Smooth muscle cell (in vitro differentiated cells): ENCODE measurements at regions not wholly inside any gene's neighbourhood (a gene's known extent, or its start where the extent isn't known, plus 50 kb on each side); places are given as distances from the start of the nearest gene placed in this dataset.

Experiments
- DNase-seq: peaks from one replicate; lab custom pipeline; 2025; ENCODE audit not compliant: unreplicated experiment; lab: John Stamatoyannopoulos, UW
- H2AFZ ChIP-seq: fragments of 200-600 bp; sonication (generic); 2 replicates; pipeline ENCODE4 v1.6.0; 2016; ENCODE audit warnings: antibody characterized with exemption, low read depth, mild to moderate bottlenecking
- H3F3A ChIP-seq: fragments of 200-600 bp; sonication (generic); 2 replicates; pipeline ENCODE4 v1.6.0; 2017; ENCODE audit warnings: antibody characterized with exemption, low read depth
- H3K27ac ChIP-seq: fragments of 200-600 bp; sonication (generic); 2 replicates; pipeline ENCODE4 v1.5.1; 2016; ENCODE audit warnings: low read depth, mild to moderate bottlenecking
- H3K27me3 ChIP-seq: fragments of 200-600 bp; sonication (generic); 2 replicates; pipeline ENCODE4 v1.6.1; 2016; ENCODE audit warnings: low read depth, mild to moderate bottlenecking
- H3K36me3 ChIP-seq: fragments of 200-600 bp; sonication (generic); 2 replicates; pipeline ENCODE4 v1.5.1; 2016; ENCODE audit warnings: low read depth
- H3K4me1 ChIP-seq: fragments of 200-600 bp; sonication (generic); 2 replicates; pipeline ENCODE4 v1.5.1; 2016; ENCODE audit warnings: low read depth
- H3K4me2 ChIP-seq: fragments of 200-600 bp; sonication (generic); 2 replicates; pipeline ENCODE4 v1.6.0; 2016; ENCODE audit warnings: mild to moderate bottlenecking
- H3K4me3 ChIP-seq: fragments of 200-600 bp; sonication (generic); 2 replicates; pipeline ENCODE4 v1.5.1; 2016; ENCODE audit warnings: mild to moderate bottlenecking
- H3K79me2 ChIP-seq: fragments of 200-600 bp; sonication (generic); 2 replicates; pipeline ENCODE4 v1.6.0; 2016; ENCODE audit warnings: low read depth, mild to moderate bottlenecking
- H3K9ac ChIP-seq: fragments of 200-600 bp; sonication (generic); 2 replicates; pipeline ENCODE4 v1.6.0; 2016; ENCODE audit warnings: low read depth
- H3K9me3 ChIP-seq: fragments of 200-600 bp; sonication (generic); replicated peaks from 2 replicates; pipeline ENCODE4 v1.5.1; 2016; ENCODE audit warnings: low read depth
- H4K20me1 ChIP-seq: fragments of 200-600 bp; sonication (generic); 2 replicates; pipeline ENCODE4 v1.6.0; 2016; ENCODE audit warnings: low read depth
- WGBS: methylation state at CpG from one replicate; pipeline ENCODE4 v1.1.7; 2016; ENCODE audit warnings: low lambda C conversion rate; 5-methylcytosine and 5-hydroxymethylcytosine counted together
- TF ChIP-seq, protein P1 (sequence below): fragments of 200-600 bp; sonication (generic); IDR thresholded peaks from 2 replicates; pipeline ENCODE4 v1.5.1; 2017; ENCODE audit warnings: borderline replicate concordance, mild to moderate bottlenecking, antibody characterized with exemption; ENCODE audit not compliant: insufficient read depth, poor library complexity, severe bottlenecking

DNA sequence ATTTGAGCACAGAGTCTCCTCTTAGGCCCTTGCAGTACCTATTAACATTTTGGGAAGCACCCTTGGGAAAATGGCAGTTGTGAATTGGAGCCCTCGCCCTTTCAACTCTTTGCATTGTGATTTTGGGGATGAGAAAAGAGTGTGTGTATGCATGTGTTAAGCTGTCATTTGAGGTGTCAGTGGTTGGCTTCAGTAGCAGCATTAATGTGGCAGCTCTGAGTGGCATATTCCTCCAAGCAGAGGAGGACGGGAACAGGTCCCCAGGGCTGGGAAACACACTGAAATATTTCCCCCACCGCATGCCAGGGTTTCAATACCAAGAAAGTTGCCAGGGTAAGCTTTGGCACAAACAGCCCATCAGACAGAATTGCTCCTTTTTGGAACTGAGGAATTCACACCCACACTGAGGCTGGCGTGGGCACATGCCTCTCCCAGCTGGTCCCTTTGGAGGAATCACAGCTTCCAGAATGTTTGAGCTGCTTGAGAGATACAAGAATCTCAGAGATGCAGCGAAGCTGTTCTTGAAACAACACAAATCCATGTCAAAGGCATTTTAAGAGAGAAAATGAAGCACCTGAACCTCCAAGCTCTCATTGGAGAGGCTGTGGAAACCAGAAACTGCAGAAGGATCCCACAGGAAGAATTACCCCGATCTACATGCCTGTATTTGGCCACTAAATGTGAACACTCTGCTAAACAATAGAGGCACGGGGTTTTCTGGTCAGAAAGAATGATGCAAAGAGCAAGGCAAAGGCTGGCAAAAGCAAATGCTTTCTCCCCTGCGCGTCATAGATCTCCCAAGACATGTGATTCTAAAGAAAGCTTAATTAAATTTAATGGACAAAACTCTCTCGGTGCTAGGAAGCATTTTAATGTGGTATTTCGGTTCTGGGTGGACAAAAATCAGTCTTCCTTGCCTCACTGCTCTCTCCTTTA is 67.2 kb upstream of the RCN1 start:
- 88% methylated on average over 11 of the region's 11 CpGs for WGBS
- H3K4me1 ChIP-seq = no peaks in the 10 kb centered on the region
- peaks cover 19% of the 10 kb centered on the region for H3K27me3 ChIP-seq
- DNase-seq = no peak
- H3K9ac ChIP-seq = no peak overlapping the region
- H3K4me2 ChIP-seq = no peak overlapping the region
- H3K27ac ChIP-seq = no peak overlapping the region
- no peaks in the 10 kb centered on the region for H3K36me3 ChIP-seq
- TF ChIP-seq, protein P1, sequence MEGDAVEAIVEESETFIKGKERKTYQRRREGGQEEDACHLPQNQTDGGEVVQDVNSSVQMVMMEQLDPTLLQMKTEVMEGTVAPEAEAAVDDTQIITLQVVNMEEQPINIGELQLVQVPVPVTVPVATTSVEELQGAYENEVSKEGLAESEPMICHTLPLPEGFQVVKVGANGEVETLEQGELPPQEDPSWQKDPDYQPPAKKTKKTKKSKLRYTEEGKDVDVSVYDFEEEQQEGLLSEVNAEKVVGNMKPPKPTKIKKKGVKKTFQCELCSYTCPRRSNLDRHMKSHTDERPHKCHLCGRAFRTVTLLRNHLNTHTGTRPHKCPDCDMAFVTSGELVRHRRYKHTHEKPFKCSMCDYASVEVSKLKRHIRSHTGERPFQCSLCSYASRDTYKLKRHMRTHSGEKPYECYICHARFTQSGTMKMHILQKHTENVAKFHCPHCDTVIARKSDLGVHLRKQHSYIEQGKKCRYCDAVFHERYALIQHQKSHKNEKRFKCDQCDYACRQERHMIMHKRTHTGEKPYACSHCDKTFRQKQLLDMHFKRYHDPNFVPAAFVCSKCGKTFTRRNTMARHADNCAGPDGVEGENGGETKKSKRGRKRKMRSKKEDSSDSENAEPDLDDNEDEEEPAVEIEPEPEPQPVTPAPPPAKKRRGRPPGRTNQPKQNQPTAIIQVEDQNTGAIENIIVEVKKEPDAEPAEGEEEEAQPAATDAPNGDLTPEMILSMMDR = no peak
- H2AFZ ChIP-seq = no peak overlapping the region
- H3K9me3 ChIP-seq = no peaks in the 10 kb centered on the region
- no peaks in the 10 kb centered on the region for H3F3A ChIP-seq
- no peaks in the 10 kb centered on the region for H3K79me2 ChIP-seq
- no peak overlapping the region for H3K4me3 ChIP-seq
- H4K20me1 ChIP-seq = no peaks in the 10 kb centered on the region

DNA sequence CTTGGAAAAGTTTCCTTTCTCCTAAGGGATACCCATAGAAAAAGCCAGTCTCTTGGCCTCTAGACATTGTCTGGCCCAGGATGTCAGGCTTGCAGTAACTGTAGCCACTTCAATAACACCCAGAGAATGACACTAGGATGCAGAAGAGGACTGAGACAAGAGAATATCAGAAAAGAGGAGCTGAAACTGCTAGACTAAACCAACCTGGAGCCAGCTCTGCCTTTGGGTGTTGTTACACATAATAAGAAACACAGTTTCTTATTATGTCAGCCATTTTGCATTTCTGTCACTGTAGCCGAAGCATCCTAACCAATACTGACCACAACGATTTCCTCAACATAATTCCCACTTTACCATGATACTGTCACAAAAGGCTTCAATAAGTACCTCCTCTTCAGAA is 72.2 kb upstream of the RCN1 start:
- Histone ChIP-seq H3K9ac (no peak overlapping the region), H3K4me1 (no peaks in the 10 kb centered on the region), H3K79me2 (no peaks in the 10 kb centered on the region), H2AFZ (no peak overlapping the region), H3K4me2 (no peak overlapping the region), H3K4me3 (no peak overlapping the region), H3F3A (no peaks in the 10 kb centered on the region), H3K36me3 (no peaks in the 10 kb centered on the region), H4K20me1 (no peaks in the 10 kb centered on the region), H3K27ac (no peak overlapping the region), H3K9me3 (no peaks in the 10 kb centered on the region), H3K27me3 (peaks cover 25% of the 10 kb centered on the region)
- 98% methylated on average over 2 of the region's 2 CpGs for WGBS
- TF ChIP-seq, protein P1 = no peak
- no peak for DNase-seq

DNA sequence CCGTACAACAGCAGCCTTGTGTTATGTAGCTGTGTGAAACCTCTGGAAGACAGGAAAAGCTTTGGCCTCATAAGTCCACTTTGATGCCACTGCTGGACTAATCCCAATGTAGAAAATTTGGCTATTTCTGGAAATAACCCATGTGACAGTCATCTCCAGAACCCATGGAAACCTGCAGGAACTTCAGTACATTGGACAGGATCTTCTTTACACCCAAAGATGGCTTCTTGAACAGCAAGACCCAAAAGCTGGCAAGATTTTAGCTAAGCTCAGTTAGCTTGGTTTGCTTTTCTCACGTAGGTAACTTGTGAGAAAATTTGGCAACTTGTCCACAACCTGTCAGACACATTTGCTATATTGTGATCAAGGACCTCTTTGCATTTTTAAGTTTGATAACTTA is 74.8 kb upstream of the RCN1 start:
- Histone ChIP-seq H3K79me2 (no peaks in the 10 kb centered on the region), H3K4me2 (no peak overlapping the region), H3K9me3 (no peaks in the 10 kb centered on the region), H3F3A (no peaks in the 10 kb centered on the region), H3K4me1 (no peaks in the 10 kb centered on the region), H3K27me3 (peaks cover 14% of the 10 kb centered on the region), H3K27ac (no peak overlapping the region), H4K20me1 (no peaks in the 10 kb centered on the region), H3K9ac (no peak overlapping the region), H3K4me3 (no peak overlapping the region), H2AFZ (no peak overlapping the region), H3K36me3 (no peaks in the 10 kb centered on the region)
- 76% methylated on average over 2 of the region's 2 CpGs for WGBS
- DNase-seq = no peak
- TF ChIP-seq, protein P1 = no peak

DNA sequence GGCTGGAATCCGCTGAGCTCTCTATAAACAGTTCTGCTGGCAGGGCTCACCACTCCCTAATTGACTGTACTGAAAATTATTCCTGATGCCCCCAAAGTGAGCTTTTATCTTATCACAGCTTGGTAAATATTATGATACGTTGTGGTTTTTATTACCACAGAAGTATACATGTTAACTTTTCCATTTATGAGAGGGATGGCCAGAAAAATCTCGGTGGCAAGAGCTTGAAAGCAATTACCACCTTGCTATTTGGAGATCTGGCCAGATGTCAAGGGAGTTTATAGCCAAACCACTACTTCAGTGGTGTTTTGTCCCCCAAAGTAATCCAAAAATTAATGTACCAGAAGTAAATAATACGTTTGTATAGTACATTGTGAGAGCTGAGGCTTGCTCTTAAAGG is 75.4 kb upstream of the RCN1 start:
- H3K4me2 ChIP-seq = no peak overlapping the region
- no peak overlapping the region for H2AFZ ChIP-seq
- no peak for DNase-seq
- no peaks in the 10 kb centered on the region for H3F3A ChIP-seq
- no peaks in the 10 kb centered on the region for H3K9me3 ChIP-seq
- TF ChIP-seq, protein P1 = no peak
- H3K9ac ChIP-seq = no peak overlapping the region
- H3K36me3 ChIP-seq = no peaks in the 10 kb centered on the region
- H4K20me1 ChIP-seq = no peaks in the 10 kb centered on the region
- no peaks in the 10 kb centered on the region for H3K79me2 ChIP-seq
- H3K27ac ChIP-seq = no peak overlapping the region
- 72% methylated on average over 4 of the region's 4 CpGs for WGBS
- H3K27me3 ChIP-seq = peaks cover 21% of the 10 kb centered on the region
- H3K4me1 ChIP-seq = no peaks in the 10 kb centered on the region
- no peak overlapping the region for H3K4me3 ChIP-seq
